ENCODE measurements at regions not wholly inside any gene's neighbourhood (a gene's known extent, or its start where the extent isn't known, plus 50 kb on each side); places are given as distances from the start of the nearest gene placed in this dataset.

- H3K36me3 Mint-ChIP-seq = peaks cover 1% of the 10 kb centered on the region
- no peaks in the 10 kb centered on the region for H3K27me3 Mint-ChIP-seq
- H3K4me1 Mint-ChIP-seq = no peaks in the 10 kb centered on the region
- H3K9me3 Mint-ChIP-seq = peaks cover 0 to 19% (median 4%) of the 10 kb centered on the region in 3 donors
- H3K27ac Mint-ChIP-seq = no peak overlapping the region
- no peak overlapping the region for H3K4me3 Mint-ChIP-seq
These were observed 1290.6 kb upstream of the CDH8 start for GRCh38 chr16:63326736-63327339.

GRCh38 chr16:63323722-63324705 is 1287.8 kb upstream of the CDH8 start:
- Mint-ChIP-seq H3K9me3 (peaks cover 2 to 10% (median 3%) of the 10 kb centered on the region in 3 donors), H3K4me3 (no peak overlapping the region), H3K36me3 (peaks cover under 1% of the 10 kb centered on the region), H3K27ac (no peak overlapping the region), H3K27me3 (no peaks in the 10 kb centered on the region), H3K4me1 (no peaks in the 10 kb centered on the region)

- Mint-ChIP-seq H3K9me3 (peaks cover 2 to 13% (median 3%) of the 10 kb centered on the region in 3 donors), H3K4me3 (no peak overlapping the region), H3K27ac (no peak overlapping the region), H3K4me1 (no peaks in the 10 kb centered on the region), H3K27me3 (no peaks in the 10 kb centered on the region), H3K36me3 (no peaks in the 10 kb centered on the region)
These were observed 1286.8 kb upstream of the CDH8 start for GRCh38 chr16:63323055-63323454.

- Mint-ChIP-seq H3K27me3 (no peaks in the 10 kb centered on the region), H3K4me3 (no peak overlapping the region), H3K4me1 (no peaks in the 10 kb centered on the region), H3K27ac (no peak overlapping the region), H3K9me3 (peaks cover 0 to 25% (median 2%) of the 10 kb centered on the region in 3 donors), H3K36me3 (no peaks in the 10 kb centered on the region)
These were observed 1279.0 kb upstream of the CDH8 start for GRCh38 chr16:63315229-63315628.

- H3K9me3 Mint-ChIP-seq = peaks cover 0 to 18% (median 2%) of the 10 kb centered on the region in 3 donors
- no peaks in the 10 kb centered on the region for H3K4me1 Mint-ChIP-seq
- H3K4me3 Mint-ChIP-seq = no peak overlapping the region
- H3K27me3 Mint-ChIP-seq = no peaks in the 10 kb centered on the region
- H3K27ac Mint-ChIP-seq = no peak overlapping the region
- no peaks in the 10 kb centered on the region for H3K36me3 Mint-ChIP-seq
These were observed 1276.1 kb upstream of the CDH8 start for GRCh38 chr16:63312346-63312745.

GRCh38 chr16:63311313-63311712 is 1275.1 kb upstream of the CDH8 start:
- Mint-ChIP-seq H3K4me1 (no peaks in the 10 kb centered on the region), H3K4me3 (no peak overlapping the region), H3K27ac (no peak overlapping the region)

GRCh38 chr16:63302811-63303210 is 1266.6 kb upstream of the CDH8 start:
- Mint-ChIP-seq H3K9me3 (peaks cover 3 to 20% (median 5%) of the 10 kb centered on the region in 3 donors), H3K4me3 (no peak overlapping the region), H3K27ac (no peak overlapping the region), H3K36me3 (no peaks in the 10 kb centered on the region), H3K27me3 (no peaks in the 10 kb centered on the region), H3K4me1 (no peaks in the 10 kb centered on the region)

More at GRCh38 chr16:63311313-63311712, 1275.1 kb upstream of the CDH8 start:
- Mint-ChIP-seq H3K27me3 (no peaks in the 10 kb centered on the region), H3K36me3 (no peaks in the 10 kb centered on the region), H3K9me3 (peaks cover 0 to 18% (median 1%) of the 10 kb centered on the region in 3 donors)

- H3K4me3 Mint-ChIP-seq = no peak overlapping the region
- no peaks in the 10 kb centered on the region for H3K36me3 Mint-ChIP-seq
- H3K27ac Mint-ChIP-seq = no peak overlapping the region
- H3K9me3 Mint-ChIP-seq = peaks cover 3 to 20% (median 5%) of the 10 kb centered on the region in 3 donors
- no peaks in the 10 kb centered on the region for H3K27me3 Mint-ChIP-seq
- no peaks in the 10 kb centered on the region for H3K4me1 Mint-ChIP-seq
These were observed 1265.1 kb upstream of the CDH8 start for GRCh38 chr16:63301349-63301748.

- no peak overlapping the region for H3K4me3 Mint-ChIP-seq
- H3K27me3 Mint-ChIP-seq = no peaks in the 10 kb centered on the region
- H3K4me1 Mint-ChIP-seq = no peaks in the 10 kb centered on the region
- H3K36me3 Mint-ChIP-seq = no peaks in the 10 kb centered on the region
- peaks cover 2 to 16% (median 3%) of the 10 kb centered on the region in 3 donors for H3K9me3 Mint-ChIP-seq
- H3K27ac Mint-ChIP-seq = no peak overlapping the region
These were observed 1262.8 kb upstream of the CDH8 start for GRCh38 chr16:63298993-63299392.

- Mint-ChIP-seq H3K36me3 (no peaks in the 10 kb centered on the region), H3K27ac (no peak overlapping the region), H3K9me3 (peaks cover 4 to 6% (median 4%) of the 10 kb centered on the region in 3 donors), H3K27me3 (no peaks in the 10 kb centered on the region), H3K4me3 (no peak overlapping the region), H3K4me1 (no peaks in the 10 kb centered on the region)
These were observed 1255.8 kb upstream of the CDH8 start for GRCh38 chr16:63292036-63292435.

GRCh38 chr16:63289834-63290460 is 1253.7 kb upstream of the CDH8 start:
- H3K9me3 Mint-ChIP-seq = peaks cover 0 to 6% (median 4%) of the 10 kb centered on the region in 3 donors
- no peak overlapping the region for H3K27ac Mint-ChIP-seq
- no peaks in the 10 kb centered on the region for H3K36me3 Mint-ChIP-seq
- no peak overlapping the region for H3K4me3 Mint-ChIP-seq
- no peaks in the 10 kb centered on the region for H3K27me3 Mint-ChIP-seq
- H3K4me1 Mint-ChIP-seq = no peaks in the 10 kb centered on the region

GRCh38 chr16:63287401-63287800 is 1251.2 kb upstream of the CDH8 start:
- no peaks in the 10 kb centered on the region for H3K36me3 Mint-ChIP-seq
- no peak overlapping the region for H3K4me3 Mint-ChIP-seq
- no peak overlapping the region for H3K27ac Mint-ChIP-seq
- no peaks in the 10 kb centered on the region for H3K27me3 Mint-ChIP-seq
- peaks cover under 1 to 6% (median 2%) of the 10 kb centered on the region in 3 donors for H3K9me3 Mint-ChIP-seq
- no peaks in the 10 kb centered on the region for H3K4me1 Mint-ChIP-seq

- H3K36me3 Mint-ChIP-seq = no peaks in the 10 kb centered on the region
- no peak overlapping the region for H3K4me3 Mint-ChIP-seq
These were observed 1247.5 kb upstream of the CDH8 start for GRCh38 chr16:63283721-63284120.

GRCh38 chr16:63244631-63245030 is 1208.4 kb upstream of the CDH8 start:
- Mint-ChIP-seq H3K9me3 (peaks cover 2 to 5% (median 5%) of the 10 kb centered on the region in 3 donors), H3K4me3 (no peak overlapping the region), H3K36me3 (no peaks in the 10 kb centered on the region), H3K27ac (no peak overlapping the region), H3K4me1 (no peaks in the 10 kb centered on the region), H3K27me3 (no peaks in the 10 kb centered on the region)

More at GRCh38 chr16:63283721-63284120, 1247.5 kb upstream of the CDH8 start:
- H3K9me3 Mint-ChIP-seq = peaks cover 0 to 8% (median 0%) of the 10 kb centered on the region in 3 donors
- no peak overlapping the region for H3K27ac Mint-ChIP-seq
- H3K4me1 Mint-ChIP-seq = no peaks in the 10 kb centered on the region
- H3K27me3 Mint-ChIP-seq = no peaks in the 10 kb centered on the region

- Mint-ChIP-seq H3K4me1 (no peaks in the 10 kb centered on the region), H3K9me3 (peaks cover 2 to 7% (median 4%) of the 10 kb centered on the region in 3 donors), H3K27ac (no peak overlapping the region), H3K4me3 (no peak overlapping the region), H3K36me3 (no peaks in the 10 kb centered on the region), H3K27me3 (no peaks in the 10 kb centered on the region)
These were observed 1205.3 kb upstream of the CDH8 start for GRCh38 chr16:63241497-63242028.
